ENCODE measurements at regions not wholly inside any gene's neighbourhood (a gene's known extent, or its start where the extent isn't known, plus 50 kb on each side); places are given as distances from the start of the nearest gene placed in this dataset.

DNA sequence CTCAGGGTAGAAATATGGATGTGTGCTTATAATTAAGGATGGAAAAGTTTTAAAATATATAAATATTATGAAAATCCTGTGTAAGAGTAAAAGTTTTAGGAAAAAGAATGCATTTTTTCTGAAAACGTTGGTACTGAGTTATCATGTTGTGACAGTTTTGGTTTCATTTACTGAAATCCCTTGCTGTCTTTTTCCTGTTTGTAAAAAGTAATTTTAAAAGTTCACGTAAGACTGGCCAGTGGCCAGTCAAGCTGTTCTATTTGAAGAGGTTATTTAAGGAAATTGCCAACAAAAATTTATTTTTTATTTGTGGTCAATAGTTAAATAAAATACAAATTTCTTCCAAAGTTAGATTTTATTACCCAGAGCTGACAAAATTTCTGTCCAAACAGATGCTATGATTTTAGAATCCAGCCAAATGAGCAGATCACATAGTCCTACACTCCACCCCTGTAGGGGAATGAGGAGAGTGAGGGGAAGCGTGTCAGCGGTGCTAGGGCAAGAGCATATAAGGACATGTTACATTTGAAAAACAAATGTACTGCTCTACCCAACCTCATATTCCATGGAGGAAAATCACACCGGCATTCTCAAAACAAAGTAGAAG is 297.8 kb upstream of the TFPI start:
- intact Hi-C loops (cut with DNase I, micrococcal nuclease): no loop called here
- DNase-seq: no peak
- ATAC-seq: no peak

DNA sequence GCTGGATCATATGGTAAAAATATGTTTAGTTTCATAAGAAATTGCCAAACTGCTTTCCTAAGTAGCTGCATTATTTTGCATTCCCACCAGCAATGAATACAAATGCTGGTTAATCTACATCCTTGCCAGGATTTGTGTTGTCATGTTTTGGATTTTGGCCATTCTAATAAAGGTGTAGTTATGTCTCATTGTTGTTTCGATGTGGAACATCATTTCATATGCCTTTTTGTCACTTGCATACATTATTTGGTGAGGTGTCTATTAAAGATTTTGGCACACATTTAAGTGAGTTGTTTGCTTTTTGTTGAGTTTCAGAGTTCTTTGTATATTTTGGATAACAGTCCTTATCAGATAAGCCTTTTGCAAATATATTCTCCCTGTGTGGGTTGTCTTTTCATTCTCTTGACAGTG is 299.2 kb upstream of the TFPI start:
- DNase-seq (no peak), ATAC-seq (no peak)
- intact Hi-C loops (cut with DNase I, micrococcal nuclease): no loop called here

DNA sequence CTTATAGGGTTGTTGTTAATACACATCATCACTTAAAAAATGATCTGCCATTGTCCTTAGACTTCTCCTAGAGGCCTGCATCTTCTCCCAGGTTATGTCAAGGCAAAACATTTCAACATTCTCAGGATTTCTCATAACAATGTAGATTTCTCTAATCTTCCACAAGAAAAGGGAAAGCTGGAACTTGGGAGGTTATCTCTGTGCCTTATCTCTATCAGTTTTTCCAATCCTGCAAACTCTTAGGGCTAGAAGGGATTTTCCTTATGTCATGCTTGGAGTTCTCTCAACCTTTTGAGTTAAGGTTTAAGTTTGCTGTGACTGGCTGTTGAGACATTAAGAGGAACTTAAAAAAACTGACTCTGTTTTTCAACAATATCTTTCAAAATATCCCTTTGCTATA is 300.6 kb upstream of the TFPI start:
- intact Hi-C loops (cut with DNase I, micrococcal nuclease): no loop called here
- ATAC-seq (no peak), DNase-seq (no peak)

DNA sequence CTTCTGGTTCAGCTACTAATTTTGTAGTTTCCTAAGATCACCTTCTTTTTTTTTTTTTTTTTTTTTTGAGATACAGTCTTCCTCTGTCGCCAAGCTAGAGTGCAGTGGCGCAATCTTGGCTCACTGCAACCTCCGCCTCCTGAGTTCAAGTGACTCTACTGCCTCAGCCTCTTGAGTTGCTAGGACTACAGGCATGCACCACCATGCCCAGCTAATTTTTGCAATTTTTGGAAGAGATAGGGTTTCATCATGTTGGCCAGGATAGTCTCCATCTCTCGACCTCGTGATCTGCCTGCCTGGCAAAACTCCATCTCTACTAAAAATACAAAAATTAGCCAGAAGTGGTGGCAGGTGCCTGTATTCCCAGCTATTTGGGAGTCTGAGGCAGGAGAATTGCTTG is 301.5 kb upstream of the TFPI start:
- DNase-seq (no peak), ATAC-seq (no peak)
- intact Hi-C loops (cut with DNase I, micrococcal nuclease): no loop called here

DNA sequence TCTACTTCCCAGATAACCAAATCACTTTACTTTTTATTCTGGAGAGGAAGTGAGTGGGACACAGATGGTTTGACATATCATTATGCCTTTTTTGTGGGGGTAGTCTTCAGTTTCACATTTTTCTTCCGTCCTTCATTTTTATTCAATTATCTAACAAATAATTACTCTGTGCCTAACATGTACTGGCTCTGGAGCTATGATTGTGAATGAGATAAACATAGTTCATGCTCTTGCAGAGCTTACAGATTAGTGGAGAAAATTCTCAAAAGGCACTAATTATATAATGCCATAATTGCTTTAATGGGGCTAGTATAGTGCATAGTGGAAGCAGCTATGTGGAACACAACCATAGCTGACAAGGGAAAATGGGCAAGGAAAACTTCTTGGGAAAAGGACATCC is 303.6 kb upstream of the TFPI start:
- DNase-seq (no peak), ATAC-seq (no peak)
- intact Hi-C loops (cut with DNase I, micrococcal nuclease): no loop called here

DNA sequence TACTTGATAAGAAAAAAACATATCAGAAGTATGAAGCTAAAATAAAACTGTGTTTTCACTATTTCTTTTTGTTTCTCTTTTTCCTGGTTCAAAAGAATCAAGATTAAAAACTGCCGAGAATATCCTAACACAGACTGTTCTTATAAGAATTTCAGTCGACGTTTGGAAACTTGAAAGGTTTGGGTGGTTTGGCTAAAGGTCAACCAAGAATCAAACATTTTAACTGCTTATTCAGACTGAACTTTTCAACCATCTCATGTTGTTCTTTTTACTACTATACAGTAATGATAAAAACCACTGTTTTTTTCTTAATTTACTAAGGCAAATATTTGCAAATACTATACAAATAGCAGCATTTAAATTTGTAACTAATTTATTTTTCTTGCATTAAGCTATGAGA is 308.5 kb upstream of the TFPI start:
- DNase-seq: no peak
- no peak for ATAC-seq
- intact Hi-C loops (cut with DNase I, micrococcal nuclease): no loop called here

DNA sequence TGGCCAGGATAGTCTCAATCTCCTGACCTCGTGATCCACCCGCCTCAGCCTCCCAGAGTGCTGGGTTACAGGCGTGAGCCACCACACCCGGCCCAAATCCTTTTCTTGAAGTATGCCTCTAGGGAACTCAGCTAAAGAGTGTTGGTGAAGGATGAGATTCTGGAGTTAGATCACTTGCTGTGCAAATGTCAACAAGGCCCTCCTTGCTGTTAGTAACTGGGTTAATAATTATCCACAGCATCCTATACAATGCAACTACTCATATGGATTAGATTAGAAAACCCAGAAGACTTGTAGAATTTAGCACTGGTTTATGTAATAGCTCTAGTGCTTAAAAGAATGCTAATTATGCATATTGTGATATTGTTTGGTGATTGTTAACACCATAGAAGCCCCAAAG is 310.8 kb upstream of the TFPI start:
- intact Hi-C loops (cut with DNase I, micrococcal nuclease): no loop called here
- ATAC-seq (no peak), DNase-seq (no peak)

DNA sequence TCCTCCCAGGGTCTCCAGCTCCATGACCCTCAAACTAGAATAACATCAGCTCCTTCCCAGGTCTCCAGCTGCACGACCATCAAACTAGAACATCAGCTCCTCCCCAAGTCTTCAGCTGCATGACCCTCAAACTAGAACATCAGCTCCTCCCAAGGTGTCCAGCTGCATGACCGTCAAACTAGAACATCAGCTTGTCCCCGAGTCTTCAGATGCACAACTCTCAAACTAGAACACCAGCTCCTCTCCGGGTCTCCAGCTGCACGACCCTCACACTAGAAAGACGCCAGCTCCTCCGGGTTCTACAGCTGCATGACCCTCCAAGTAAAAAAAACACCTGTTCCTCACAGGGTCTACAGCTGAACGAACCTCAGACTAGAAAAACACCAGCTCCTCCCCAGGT is 312.9 kb upstream of the TFPI start:
- intact Hi-C loops (cut with DNase I, micrococcal nuclease): no loop called here

DNA sequence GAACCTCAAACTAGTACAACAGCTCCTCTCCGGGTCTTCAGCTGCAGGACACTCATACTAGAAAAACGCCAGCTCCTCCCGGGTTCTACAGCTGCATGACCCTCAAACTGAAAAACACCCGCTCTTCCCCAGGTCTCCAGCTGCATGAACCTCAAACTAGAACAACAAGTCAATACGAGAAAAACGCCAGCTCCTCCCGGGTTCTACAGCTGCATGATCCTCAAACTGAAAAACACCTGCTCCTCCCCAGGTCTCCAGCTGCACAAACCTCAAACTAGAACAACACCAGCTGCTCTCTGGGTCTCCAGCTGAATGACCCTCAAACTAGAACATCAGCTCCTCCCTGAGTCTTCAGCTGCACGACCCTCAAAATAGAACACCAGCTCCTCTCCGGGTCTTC is 315.0 kb upstream of the TFPI start:
- ATAC-seq (no peak), DNase-seq (no peak)
- intact Hi-C loops (cut with DNase I, micrococcal nuclease): no loop called here

More for the DNA sequence above, 312.9 kb upstream of the TFPI start:
- ATAC-seq (no peak), DNase-seq (no peak)

DNA sequence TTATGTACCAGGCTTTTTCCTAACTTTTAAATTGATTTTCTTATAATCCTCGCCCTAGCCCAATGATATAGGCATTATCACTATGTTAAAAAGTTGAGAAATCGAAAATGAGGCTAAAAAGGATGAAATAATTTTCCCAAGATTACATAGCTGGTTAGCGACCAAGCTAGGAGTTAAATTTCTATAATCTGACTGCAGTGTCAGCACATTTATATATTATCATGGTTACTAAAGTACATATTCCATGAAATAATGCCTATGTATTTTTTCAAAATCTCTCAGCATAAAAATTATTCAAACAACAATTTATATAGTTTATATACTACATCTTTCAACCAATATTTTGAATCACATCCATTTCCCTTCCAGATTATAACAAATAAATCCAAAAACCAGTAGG is 317.3 kb upstream of the TFPI start:
- intact Hi-C loops (cut with DNase I, micrococcal nuclease): no loop called here
- DNase-seq (no peak), ATAC-seq (no peak)

DNA sequence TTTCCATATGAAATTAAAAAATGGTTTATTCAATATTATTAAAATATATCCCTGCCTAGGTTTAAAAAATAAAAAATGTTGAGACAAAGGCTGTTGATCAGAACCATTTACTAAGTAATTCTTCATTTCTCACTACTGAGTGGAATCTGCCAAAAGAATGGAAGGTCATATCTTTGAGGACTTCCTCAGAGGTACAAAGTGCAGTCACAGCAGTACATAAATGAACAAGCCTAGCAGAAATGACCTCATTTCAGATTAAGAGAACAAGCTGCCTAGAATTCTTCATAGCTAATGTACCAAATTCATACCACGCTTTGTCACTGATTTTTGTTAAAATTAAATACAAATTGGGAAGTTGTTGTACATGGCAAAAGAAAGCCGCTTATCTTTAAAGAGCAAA is 318.9 kb upstream of the TFPI start:
- ATAC-seq: peak; percentile 37

DNA sequence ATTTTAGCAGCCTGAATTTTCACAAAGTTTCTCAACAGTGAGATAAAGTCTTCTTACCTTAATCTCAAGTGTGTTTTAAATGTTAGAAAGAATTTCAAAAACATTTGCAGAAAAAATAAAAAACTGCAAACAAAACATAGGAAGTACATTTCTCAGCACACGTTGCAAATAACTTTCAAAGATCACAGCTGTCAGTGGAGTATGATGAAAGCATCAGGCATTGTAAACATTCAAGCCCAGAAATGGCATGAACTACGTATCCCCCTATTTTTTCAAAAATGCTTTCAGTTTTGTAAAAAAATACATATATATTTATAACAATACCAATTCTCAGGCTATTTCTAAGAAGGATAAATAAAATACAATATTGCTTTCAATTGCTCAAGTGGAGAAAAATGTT is 320.6 kb upstream of the TFPI start:
- DNase-seq: no peak
- intact Hi-C loops (cut with DNase I, micrococcal nuclease): no loop called here
- no peak for ATAC-seq

More for the DNA sequence above, 318.9 kb upstream of the TFPI start:
- intact Hi-C loops (cut with DNase I, micrococcal nuclease): no loop called here
- no peak for DNase-seq

DNA sequence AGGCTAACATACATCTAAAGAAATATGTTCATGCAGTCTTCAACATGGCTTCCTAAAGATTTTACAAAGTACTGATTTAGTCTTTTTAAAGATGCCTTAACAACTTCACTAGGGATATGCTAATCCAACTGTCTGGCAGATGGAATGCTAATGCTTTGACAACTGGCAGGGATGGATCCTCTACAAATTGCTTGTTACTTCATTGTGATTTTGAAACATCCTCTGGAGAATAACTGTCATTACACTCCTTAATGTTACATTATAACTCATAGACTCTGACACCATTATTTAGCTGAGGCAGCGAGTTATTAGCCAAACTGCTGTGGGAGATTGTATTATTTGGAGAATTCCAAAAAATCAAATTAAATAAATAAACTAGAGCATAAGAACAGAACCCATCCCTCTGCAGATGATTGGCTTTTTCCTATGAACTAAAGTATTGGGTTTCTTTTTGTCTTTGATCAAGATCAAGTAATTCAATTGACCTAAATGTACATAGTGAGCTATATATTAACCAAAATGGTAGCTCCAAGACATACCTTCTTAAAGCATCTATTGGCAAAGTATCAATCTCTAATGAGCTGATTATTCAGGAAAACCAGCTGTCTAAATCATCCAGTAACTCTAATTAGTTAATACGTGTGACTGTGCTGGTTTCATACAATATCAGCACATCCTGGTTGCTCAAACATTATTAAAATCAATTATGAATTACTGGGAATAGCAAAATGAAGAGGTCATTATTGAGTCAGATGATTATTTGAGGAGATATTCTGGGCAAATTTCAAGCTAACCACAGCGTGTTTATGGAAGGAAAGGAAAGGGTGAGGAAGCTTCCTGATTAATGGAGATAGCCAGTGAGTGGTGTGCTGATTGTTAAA is 321.3 kb upstream of the TFPI start:
- DNase-seq: no peak
- intact Hi-C loops (cut with DNase I, micrococcal nuclease): no loop called here

DNA sequence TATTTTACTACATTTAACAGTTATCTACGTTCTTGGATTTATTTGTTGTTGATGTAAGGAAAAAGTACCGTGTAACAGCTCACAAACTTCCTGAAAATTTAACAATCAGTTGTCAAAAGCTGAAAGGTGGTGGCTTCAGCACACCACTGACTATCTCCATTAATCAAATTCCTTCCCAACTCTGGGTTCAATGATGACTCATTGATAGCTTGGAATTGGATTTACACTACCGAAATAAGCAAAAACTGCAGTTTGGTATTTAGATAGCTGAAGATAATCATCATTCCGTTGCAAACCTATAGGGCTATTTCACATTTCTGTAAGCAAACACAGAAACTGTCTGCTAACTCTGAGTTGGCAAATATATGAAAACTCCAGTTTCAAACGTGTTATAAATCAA is 322.3 kb upstream of the TFPI start:
- ATAC-seq (no peak), DNase-seq (no peak)
- intact Hi-C loops (cut with DNase I, micrococcal nuclease): no loop called here

More for the DNA sequence above, 321.3 kb upstream of the TFPI start:
- ATAC-seq: no peak

DNA sequence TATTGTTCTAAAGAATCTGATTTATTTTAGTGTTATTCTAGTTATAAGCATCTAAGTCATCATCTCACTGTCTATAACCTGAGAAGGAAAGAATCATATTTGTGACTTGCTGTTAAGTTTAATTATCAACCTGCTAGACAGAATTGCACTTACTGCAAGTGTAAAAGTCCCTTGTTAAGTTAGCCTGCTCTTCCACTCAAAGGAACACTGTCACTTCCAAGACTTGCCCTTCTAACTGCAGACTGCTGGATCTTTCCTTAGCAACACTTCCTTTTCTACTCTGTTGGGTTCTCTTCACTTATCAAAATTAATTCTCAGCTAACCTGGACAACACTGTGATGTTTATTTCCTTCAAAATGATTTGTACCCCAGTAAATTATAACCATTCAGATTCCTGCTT is 323.2 kb upstream of the TFPI start:
- no peak for DNase-seq
- ATAC-seq: peak; percentile 98

DNA sequence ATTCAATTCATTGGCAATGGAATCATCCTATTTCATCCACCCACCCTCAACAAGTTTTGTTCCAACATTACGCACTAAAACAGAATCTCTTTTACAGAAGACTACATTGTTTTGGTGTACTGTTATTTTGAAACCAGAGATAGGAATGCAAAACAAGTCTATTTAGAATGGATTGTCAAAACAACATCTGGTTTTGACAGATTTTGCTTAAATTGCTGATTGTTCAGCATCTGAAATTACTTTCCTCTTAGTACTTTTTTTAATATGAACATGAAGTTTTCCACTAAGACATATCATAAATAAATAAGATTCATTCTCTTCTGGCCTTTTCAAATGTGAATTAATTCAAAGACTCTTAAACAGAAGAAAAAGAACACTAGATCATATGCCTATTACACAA is 323.9 kb upstream of the TFPI start:
- intact Hi-C loops (cut with DNase I, micrococcal nuclease): no loop called here
- DNase-seq (no peak), ATAC-seq (no peak)

More for the DNA sequence above, 323.2 kb upstream of the TFPI start:
- intact Hi-C loops (cut with DNase I, micrococcal nuclease): no loop called here

DNA sequence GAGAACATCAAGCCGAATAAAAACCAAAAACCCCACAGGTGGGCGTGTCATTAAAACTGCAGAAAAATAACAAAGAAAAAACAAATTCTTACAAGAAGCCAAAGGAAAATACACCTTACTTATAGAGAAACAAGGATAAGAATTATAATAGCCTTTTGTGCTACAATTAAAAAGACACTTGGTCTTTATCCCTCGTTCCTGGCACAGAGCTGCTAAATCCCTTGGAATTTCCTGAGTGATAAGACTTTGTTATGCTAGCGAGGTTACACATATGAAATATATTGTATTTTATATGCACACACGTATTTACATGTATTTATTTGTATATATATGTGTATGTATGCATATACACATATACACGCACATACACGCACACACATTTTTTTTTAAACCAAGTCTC is 325.3 kb upstream of the TFPI start:
- intact Hi-C loops (cut with DNase I, micrococcal nuclease): no loop called here
- DNase-seq (no peak), ATAC-seq (no peak)

DNA sequence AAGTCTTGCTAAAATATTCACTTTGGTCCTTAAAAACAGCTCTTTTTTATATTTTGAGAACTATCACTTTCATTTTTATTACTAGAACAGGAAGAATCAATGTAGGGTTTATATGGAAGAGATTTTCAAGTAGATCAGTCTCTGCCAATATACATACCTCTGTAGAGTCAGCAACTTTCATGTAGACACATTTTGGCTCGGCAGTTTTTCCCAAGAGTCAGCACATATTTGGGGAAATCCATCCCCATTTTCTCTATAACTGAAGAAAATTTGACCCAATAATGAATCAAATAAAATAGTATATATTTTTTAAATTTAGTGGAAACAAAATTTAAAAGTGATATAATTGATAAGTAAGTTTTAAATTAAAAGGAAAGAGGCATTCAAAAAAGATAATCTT is 329.8 kb upstream of the TFPI start:
- DNase-seq (no peak), ATAC-seq (no peak)
- intact Hi-C loops (cut with DNase I, micrococcal nuclease): no loop called here

DNA sequence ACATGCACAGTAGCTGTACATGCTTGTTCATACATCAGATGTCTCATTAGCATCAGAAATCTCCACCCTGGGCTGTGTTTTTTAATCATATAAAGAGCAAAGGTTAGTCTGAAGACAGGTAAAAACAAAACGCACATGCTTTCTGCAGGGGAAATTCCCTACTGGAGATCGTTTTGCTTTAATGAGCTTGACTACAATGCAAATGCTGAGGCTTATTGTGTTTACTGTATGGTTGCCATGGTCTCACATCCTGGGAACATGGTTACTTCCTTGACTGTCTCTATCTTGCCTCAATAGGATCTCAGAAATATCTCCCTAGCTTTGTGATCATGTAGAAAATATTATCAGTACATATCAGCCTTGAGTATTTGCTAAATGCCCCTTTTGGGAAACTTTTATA is 336.5 kb upstream of the TFPI start:
- intact Hi-C loops (cut with DNase I, micrococcal nuclease): no loop called here
- DNase-seq (no peak), ATAC-seq (peak; percentile 100)

DNA sequence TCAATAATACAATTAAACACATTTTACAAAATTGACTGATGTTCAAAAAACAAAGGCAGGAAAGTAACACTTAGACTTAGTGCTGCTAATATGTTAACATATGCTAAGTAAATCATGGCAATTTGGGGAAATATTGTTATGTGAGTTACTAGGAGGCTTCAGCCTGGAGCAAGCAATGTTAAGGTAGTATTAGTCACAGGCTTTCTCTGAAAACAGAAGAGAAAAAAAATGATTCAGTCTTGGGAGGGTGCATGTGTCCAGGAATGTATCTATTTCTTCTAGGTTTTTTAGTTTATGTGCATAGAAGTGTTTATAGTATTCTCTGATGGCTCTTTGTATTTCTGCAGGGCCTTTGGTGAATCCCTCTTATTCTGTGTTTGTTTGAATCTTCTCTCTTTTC is 345.8 kb upstream of the TFPI start:
- ATAC-seq: no peak
- no peak for DNase-seq
- intact Hi-C loops (cut with DNase I, micrococcal nuclease): no loop called here

DNA sequence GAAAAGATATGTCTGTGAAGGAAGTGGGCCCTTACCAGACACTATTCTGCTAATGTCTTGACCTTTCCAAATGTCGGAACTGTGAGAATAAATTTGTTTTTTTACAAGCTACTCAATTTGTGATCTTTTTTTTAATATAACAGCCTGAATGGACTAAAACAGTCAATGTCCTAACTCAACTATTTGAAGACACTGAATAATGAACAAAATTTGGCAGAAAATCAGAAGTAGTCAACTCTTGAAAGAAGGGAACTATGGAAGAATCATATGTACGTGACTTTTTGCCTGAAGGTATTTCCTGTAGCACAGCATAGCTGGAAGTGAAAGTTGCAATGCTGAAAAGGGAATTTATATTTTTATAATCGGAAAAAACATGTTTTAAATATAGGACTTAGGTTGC is 351.8 kb upstream of the TFPI start:
- intact Hi-C loops (cut with DNase I, micrococcal nuclease): no loop called here
- ATAC-seq (no peak), DNase-seq (no peak)

All from left colon (tissue), 2 donors.